ENCODE measurements at regions not wholly inside any gene's neighbourhood (a gene's known extent, or its start where the extent isn't known, plus 50 kb on each side); places are given as distances from the start of the nearest gene placed in this dataset.

GRCh38 chr10:35927341-35927740 lies 285.2 kb upstream of the FZD8 start:
- H3K36me3 ChIP-seq (ENCODE audit: control insufficient read depth, insufficient read depth, low read length): no peaks in the 10 kb centered on the region
- DNase-seq (ENCODE audit: low read depth in 4 of 6, low spot score in 6 of 6): no peak
- no peaks in the 10 kb centered on the region for H3K27me3 ChIP-seq (ENCODE audit: control insufficient read depth, insufficient read depth, low read length)
- H3K27ac ChIP-seq (ENCODE audit: low read depth, low read length): no peak overlapping the region
- no peaks in the 10 kb centered on the region for H3K4me1 ChIP-seq (ENCODE audit: control insufficient read depth, insufficient read depth, low read length)
- no peak overlapping the region for H3K4me3 ChIP-seq (ENCODE audit: low read depth, low read length)
- H3K9me3 ChIP-seq (ENCODE audit: control insufficient read depth, insufficient read depth, low read length): no peaks in the 10 kb centered on the region
- 73% methylated on average over 2 of the region's 7 CpGs for WGBS (ENCODE audit: insufficient coverage)

DNA sequence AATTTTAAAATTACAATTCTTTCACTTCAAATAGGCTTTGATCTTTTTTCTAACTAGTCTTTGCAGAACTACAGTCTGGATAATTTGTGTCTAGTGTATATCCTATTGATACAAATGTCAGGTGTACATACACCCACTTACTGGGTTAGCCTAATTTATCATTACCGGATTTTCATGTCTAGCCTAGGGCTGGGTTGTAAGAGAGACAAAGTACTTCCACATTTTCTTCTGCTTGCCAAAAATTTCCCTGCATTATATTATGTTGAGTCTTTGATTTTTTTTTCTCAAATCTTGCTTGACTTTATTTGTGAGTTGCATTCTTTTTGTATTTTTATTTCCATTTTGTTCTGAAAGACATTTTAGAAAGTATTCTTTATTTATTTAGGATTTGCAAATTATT lies 284.8 kb upstream of the FZD8 start:
- no CpG with 5 or more reads among the region's 1 CpG for WGBS (ENCODE audit: insufficient coverage)
- Histone ChIP-seq H3K4me3 (ENCODE audit: low read depth, low read length) (no peak overlapping the region), H3K27me3 (ENCODE audit: control insufficient read depth, insufficient read depth, low read length) (no peaks in the 10 kb centered on the region), H3K9me3 (ENCODE audit: control insufficient read depth, insufficient read depth, low read length) (no peaks in the 10 kb centered on the region), H3K4me1 (ENCODE audit: control insufficient read depth, insufficient read depth, low read length) (no peaks in the 10 kb centered on the region), H3K27ac (ENCODE audit: low read depth, low read length) (no peak overlapping the region), H3K36me3 (ENCODE audit: control insufficient read depth, insufficient read depth, low read length) (no peaks in the 10 kb centered on the region)
- no peak for DNase-seq (ENCODE audit: low read depth in 4 of 6, low spot score in 6 of 6)

- H3K27ac ChIP-seq (ENCODE audit: low read depth, low read length): no peak overlapping the region
- no peaks in the 10 kb centered on the region for H3K27me3 ChIP-seq (ENCODE audit: control insufficient read depth, insufficient read depth, low read length)
- H3K9me3 ChIP-seq (ENCODE audit: control insufficient read depth, insufficient read depth, low read length): no peaks in the 10 kb centered on the region
- H3K4me3 ChIP-seq (ENCODE audit: low read depth, low read length): no peak overlapping the region
- 80% methylated on average over 1 of the region's 1 CpG for WGBS (ENCODE audit: insufficient coverage)
- no peaks in the 10 kb centered on the region for H3K4me1 ChIP-seq (ENCODE audit: control insufficient read depth, insufficient read depth, low read length)
- no peak for DNase-seq (ENCODE audit: low read depth in 4 of 6, low spot score in 6 of 6)
- H3K36me3 ChIP-seq (ENCODE audit: control insufficient read depth, insufficient read depth, low read length): no peaks in the 10 kb centered on the region
Observed at GRCh38 chr10:35925493-35925892, 283.4 kb upstream of the FZD8 start.

GRCh38 chr10:35924759-35925158 lies 282.7 kb upstream of the FZD8 start:
- Histone ChIP-seq H3K4me1 (ENCODE audit: control insufficient read depth, insufficient read depth, low read length) (no peaks in the 10 kb centered on the region), H3K9me3 (ENCODE audit: control insufficient read depth, insufficient read depth, low read length) (no peaks in the 10 kb centered on the region), H3K36me3 (ENCODE audit: control insufficient read depth, insufficient read depth, low read length) (no peaks in the 10 kb centered on the region), H3K27me3 (ENCODE audit: control insufficient read depth, insufficient read depth, low read length) (no peaks in the 10 kb centered on the region), H3K27ac (ENCODE audit: low read depth, low read length) (no peak overlapping the region), H3K4me3 (ENCODE audit: low read depth, low read length) (no peak overlapping the region)
- DNase-seq (ENCODE audit: low read depth in 4 of 6, low spot score in 6 of 6): no peak
- no CpG with 5 or more reads among the region's 1 CpG for WGBS (ENCODE audit: insufficient coverage)

- no peak for DNase-seq (ENCODE audit: low read depth in 4 of 6, low spot score in 6 of 6)
- H3K4me1 ChIP-seq (ENCODE audit: control insufficient read depth, insufficient read depth, low read length): no peaks in the 10 kb centered on the region
- H3K27ac ChIP-seq (ENCODE audit: low read depth, low read length): no peak overlapping the region
- no peak overlapping the region for H3K4me3 ChIP-seq (ENCODE audit: low read depth, low read length)
- no CpG with 5 or more reads among the region's 4 CpGs for WGBS (ENCODE audit: insufficient coverage)
- no peaks in the 10 kb centered on the region for H3K9me3 ChIP-seq (ENCODE audit: control insufficient read depth, insufficient read depth, low read length)
- no peaks in the 10 kb centered on the region for H3K36me3 ChIP-seq (ENCODE audit: control insufficient read depth, insufficient read depth, low read length)
- no peaks in the 10 kb centered on the region for H3K27me3 ChIP-seq (ENCODE audit: control insufficient read depth, insufficient read depth, low read length)
Observed at GRCh38 chr10:35922876-35923600, 280.9 kb upstream of the FZD8 start.

DNA sequence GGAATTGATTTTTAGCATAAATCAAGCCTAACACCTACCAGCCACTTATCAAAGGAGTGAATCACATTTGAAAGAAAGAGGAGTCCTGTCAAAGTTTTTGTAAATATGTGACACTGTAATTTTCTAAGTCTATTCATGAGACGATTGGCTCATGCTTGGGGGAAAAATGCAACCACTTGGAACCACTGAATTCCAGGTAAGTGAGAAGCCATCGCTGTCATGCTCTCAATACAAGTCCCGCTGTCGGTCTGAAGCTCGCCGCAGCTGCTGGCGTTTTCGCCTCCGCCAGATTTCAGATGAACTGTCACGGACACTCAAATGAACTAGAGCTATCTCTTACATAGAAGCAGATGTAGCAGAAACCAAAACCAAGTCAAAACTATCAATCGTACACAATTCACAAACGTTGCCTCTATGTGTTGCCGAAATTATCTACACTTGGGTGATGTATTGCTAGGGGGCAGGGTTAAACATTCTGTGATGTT lies 279.8 kb upstream of the FZD8 start:
- H3K27ac ChIP-seq (ENCODE audit: low read depth, low read length): no peak overlapping the region
- 85% methylated on average over 10 of the region's 13 CpGs for WGBS (ENCODE audit: insufficient coverage)
- H3K4me3 ChIP-seq (ENCODE audit: low read depth, low read length): no peak overlapping the region
- H3K27me3 ChIP-seq (ENCODE audit: control insufficient read depth, insufficient read depth, low read length): no peaks in the 10 kb centered on the region
- no peaks in the 10 kb centered on the region for H3K36me3 ChIP-seq (ENCODE audit: control insufficient read depth, insufficient read depth, low read length)
- no peak for DNase-seq (ENCODE audit: low read depth in 4 of 6, low spot score in 6 of 6)
- no peaks in the 10 kb centered on the region for H3K4me1 ChIP-seq (ENCODE audit: control insufficient read depth, insufficient read depth, low read length)
- no peaks in the 10 kb centered on the region for H3K9me3 ChIP-seq (ENCODE audit: control insufficient read depth, insufficient read depth, low read length)

GRCh38 chr10:35916791-35917190 lies 274.7 kb upstream of the FZD8 start:
- H3K27me3 ChIP-seq (ENCODE audit: control insufficient read depth, insufficient read depth, low read length): no peaks in the 10 kb centered on the region
- H3K9me3 ChIP-seq (ENCODE audit: control insufficient read depth, insufficient read depth, low read length): no peaks in the 10 kb centered on the region
- DNase-seq (ENCODE audit: low read depth in 4 of 6, low spot score in 6 of 6): no peak
- no peak overlapping the region for H3K27ac ChIP-seq (ENCODE audit: low read depth, low read length)
- no peaks in the 10 kb centered on the region for H3K4me1 ChIP-seq (ENCODE audit: control insufficient read depth, insufficient read depth, low read length)
- WGBS (ENCODE audit: insufficient coverage): 93% methylated on average over 3 of the region's 4 CpGs
- H3K4me3 ChIP-seq (ENCODE audit: low read depth, low read length): no peak overlapping the region
- no peaks in the 10 kb centered on the region for H3K36me3 ChIP-seq (ENCODE audit: control insufficient read depth, insufficient read depth, low read length)

DNA sequence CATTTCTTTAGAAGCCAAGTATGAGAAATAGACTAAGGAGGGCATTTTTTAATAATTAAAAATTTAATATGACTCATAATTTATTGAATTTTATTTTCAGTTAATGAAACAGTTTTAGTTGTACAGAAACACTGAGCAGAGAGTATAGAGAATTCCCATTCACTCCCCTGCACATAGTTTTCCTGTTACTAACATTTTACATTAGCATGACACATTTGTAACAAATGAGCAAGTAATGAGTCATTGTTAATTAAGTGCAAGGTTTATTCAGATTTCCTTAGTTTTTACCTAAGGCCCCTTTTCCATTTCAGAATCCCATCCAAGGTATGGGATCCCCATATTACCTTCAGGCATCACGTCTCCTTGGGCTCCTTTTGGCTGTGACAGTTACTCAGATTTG lies 271.5 kb upstream of the FZD8 start:
- H3K27me3 ChIP-seq (ENCODE audit: control insufficient read depth, insufficient read depth, low read length): no peaks in the 10 kb centered on the region
- no CpG with 5 or more reads among the region's 1 CpG for WGBS (ENCODE audit: insufficient coverage)
- H3K4me3 ChIP-seq (ENCODE audit: low read depth, low read length): no peak overlapping the region
- DNase-seq (ENCODE audit: low read depth in 4 of 6, low spot score in 6 of 6): no peak
- H3K27ac ChIP-seq (ENCODE audit: low read depth, low read length): no peak overlapping the region
- H3K9me3 ChIP-seq (ENCODE audit: control insufficient read depth, insufficient read depth, low read length): no peaks in the 10 kb centered on the region
- no peaks in the 10 kb centered on the region for H3K36me3 ChIP-seq (ENCODE audit: control insufficient read depth, insufficient read depth, low read length)
- no peaks in the 10 kb centered on the region for H3K4me1 ChIP-seq (ENCODE audit: control insufficient read depth, insufficient read depth, low read length)

DNA sequence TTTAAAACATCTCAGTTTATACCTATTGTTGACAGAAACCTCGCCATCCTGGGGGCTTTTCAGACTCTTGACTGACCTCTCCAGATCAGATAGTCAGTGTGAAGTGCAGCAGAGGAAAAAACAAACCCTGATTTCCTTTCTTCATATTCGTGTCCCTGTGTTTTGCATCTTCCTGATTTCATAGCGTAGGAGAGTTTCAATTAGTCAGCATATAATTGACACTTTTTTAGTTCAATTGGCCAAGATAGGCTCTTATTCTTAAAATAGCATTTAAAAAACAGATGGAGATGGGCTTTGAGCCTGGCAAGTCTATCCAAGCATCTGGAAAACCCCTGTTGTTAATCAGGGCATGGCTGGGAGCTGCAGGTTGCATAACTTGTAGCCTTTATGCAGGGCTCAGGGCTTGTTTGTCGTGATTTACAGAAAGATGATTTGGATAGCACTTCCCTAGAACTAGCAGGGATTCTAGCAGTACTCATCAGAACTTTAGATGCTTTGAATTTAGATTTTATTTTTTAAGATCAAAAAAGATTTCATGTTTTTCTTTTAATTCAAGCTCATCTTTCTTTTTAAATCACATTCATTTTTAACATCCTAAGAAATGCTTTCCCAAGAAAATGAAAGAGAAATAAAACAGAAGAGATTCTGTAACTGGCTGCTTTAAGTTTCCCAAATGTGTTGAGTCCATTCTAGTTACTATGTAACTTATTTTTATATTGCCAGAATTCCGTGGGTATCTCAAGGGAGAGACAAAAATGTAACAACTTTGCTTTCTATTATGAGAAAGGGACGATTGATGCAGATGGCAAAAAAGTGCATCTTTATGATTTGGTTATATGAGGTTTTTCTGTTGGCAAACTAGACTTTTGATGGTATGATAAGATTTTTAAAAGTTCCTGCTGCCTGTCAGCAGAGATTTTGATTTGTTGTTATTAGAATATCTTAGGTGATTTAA lies 270.8 kb upstream of the FZD8 start:
- Histone ChIP-seq H3K36me3 (ENCODE audit: control insufficient read depth, insufficient read depth, low read length) (no peaks in the 10 kb centered on the region), H3K27me3 (ENCODE audit: control insufficient read depth, insufficient read depth, low read length) (no peaks in the 10 kb centered on the region), H3K9me3 (ENCODE audit: control insufficient read depth, insufficient read depth, low read length) (no peaks in the 10 kb centered on the region), H3K27ac (ENCODE audit: low read depth, low read length) (no peak overlapping the region), H3K4me1 (ENCODE audit: control insufficient read depth, insufficient read depth, low read length) (no peaks in the 10 kb centered on the region), H3K4me3 (ENCODE audit: low read depth, low read length) (no peak overlapping the region)
- DNase-seq (ENCODE audit: low read depth in 4 of 6, low spot score in 6 of 6): no peak
- WGBS (ENCODE audit: insufficient coverage): 100% methylated on average over 1 of the region's 6 CpGs

Data from spinal cord (tissue), 9 donors.